H9 (cell line): ENCODE measurements at regions not wholly inside any gene's neighbourhood (a gene's known extent, or its start where the extent isn't known, plus 50 kb on each side); places are given as distances from the start of the nearest gene placed in this dataset.

ENCODE experiments used
- DNase-seq: peaks from one replicate; pipeline ENCODE4 v3.0.0-alpha.2; 2017
- H2AFZ ChIP-seq: one replicate; pipeline ENCODE4 v1.6.1; 2013; ENCODE audit warnings: mild to moderate bottlenecking, low read length, control low read depth, moderate library complexity
- H2AK5ac ChIP-seq: 2 replicates; pipeline ENCODE4 v1.6.1; 2013; ENCODE audit warnings: low read length, control low read depth, mixed read lengths; ENCODE audit not compliant: insufficient read length
- H2BK120ac ChIP-seq: one replicate; pipeline ENCODE4 v1.6.1; 2013; ENCODE audit warnings: low read depth, mild to moderate bottlenecking, low read length, control low read depth, inconsistent platforms; ENCODE audit not compliant: poor library complexity, severe bottlenecking
- H2BK12ac ChIP-seq: 2 replicates; pipeline ENCODE4 v1.6.1; 2013; ENCODE audit warnings: low read length, control low read depth, mixed read lengths, low read depth; ENCODE audit not compliant: insufficient read length
- H2BK15ac ChIP-seq: 2 replicates; pipeline ENCODE4 v1.6.1; 2013; ENCODE audit warnings: low read depth, low read length, control low read depth
- H2BK20ac ChIP-seq: one replicate; pipeline ENCODE4 v1.6.1; 2013; ENCODE audit warnings: low read depth, mild to moderate bottlenecking, low read length, control low read depth, inconsistent platforms; ENCODE audit not compliant: poor library complexity, severe bottlenecking
- H2BK5ac ChIP-seq: 2 replicates; pipeline ENCODE4 v1.6.1; 2013; ENCODE audit warnings: low read length, control low read depth, mixed read lengths; ENCODE audit not compliant: insufficient read length
- H3K14ac ChIP-seq: 2 replicates; pipeline ENCODE4 v1.6.1; 2013; ENCODE audit warnings: low read length, control low read depth; ENCODE audit not compliant: insufficient read depth
- H3K18ac ChIP-seq: 2 replicates; pipeline ENCODE4 v1.6.1; 2013; ENCODE audit warnings: low read depth, mild to moderate bottlenecking, mixed read lengths, low read length, control low read depth; ENCODE audit not compliant: insufficient read length
- H3K23ac ChIP-seq: 2 replicates; pipeline ENCODE4 v1.6.1; 2013; ENCODE audit warnings: low read length, control low read depth, mixed read lengths, low read depth; ENCODE audit not compliant: insufficient read length
- H3K23me2 ChIP-seq: 2 replicates; pipeline ENCODE4 v1.6.1; 2013; ENCODE audit warnings: low read depth, mild to moderate bottlenecking, mixed read lengths, low read length, control low read depth; ENCODE audit not compliant: insufficient read length, poor library complexity, severe bottlenecking
- H3K27ac ChIP-seq: 2 replicates; pipeline ENCODE4 v1.5.1; 2013; ENCODE audit warnings: low read length, control low read depth, mixed read lengths, low read depth; ENCODE audit not compliant: insufficient read length
- H3K27me3 ChIP-seq: 2 replicates; pipeline ENCODE4 v1.6.1; 2013; ENCODE audit warnings: low read length, control low read depth, inconsistent platforms; ENCODE audit not compliant: insufficient read depth
- H3K4ac ChIP-seq: 2 replicates; pipeline ENCODE4 v1.6.1; 2013; ENCODE audit warnings: low read depth, mild to moderate bottlenecking, control low read depth, inconsistent platforms, low read length, moderate library complexity
- H3K4me1 ChIP-seq: 2 replicates; pipeline ENCODE4 v1.6.1; 2013; ENCODE audit warnings: low read length, control low read depth, inconsistent platforms; ENCODE audit not compliant: insufficient read depth
- H3K4me2 ChIP-seq: 2 replicates; pipeline ENCODE4 v1.6.1; 2013; ENCODE audit warnings: low read length, control low read depth, mixed read lengths; ENCODE audit not compliant: insufficient read length, insufficient read depth
- H3K56ac ChIP-seq: 2 replicates; pipeline ENCODE4 v1.6.1; 2013; ENCODE audit warnings: low read depth, mild to moderate bottlenecking, mixed read lengths, low read length, control low read depth; ENCODE audit not compliant: insufficient read length
- H3K79me1 ChIP-seq: 2 replicates; pipeline ENCODE4 v1.6.1; 2013; ENCODE audit warnings: low read depth, mild to moderate bottlenecking, moderate library complexity, low read length, control low read depth, inconsistent platforms; ENCODE audit not compliant: insufficient read depth, poor library complexity, severe bottlenecking
- H3K79me2 ChIP-seq: 2 replicates; pipeline ENCODE4 v1.6.1; 2013; ENCODE audit warnings: low read length, control low read depth, inconsistent platforms; ENCODE audit not compliant: insufficient read depth
- H3K9ac ChIP-seq: 2 replicates; pipeline ENCODE4 v1.6.1; 2013; ENCODE audit warnings: low read length, control low read depth, mixed read lengths; ENCODE audit not compliant: insufficient read length; ENCODE audit errors: extremely low read depth
- H3K9me3 ChIP-seq: one replicate; pipeline ENCODE4 v1.6.1; 2013; ENCODE audit warnings: low read depth, low read length, inconsistent platforms; ENCODE audit not compliant: control insufficient read depth
- H3T11ph ChIP-seq: one replicate; pipeline ENCODE4 v1.6.1; 2013; ENCODE audit warnings: mild to moderate bottlenecking, low read length, control low read depth, inconsistent platforms
- H4K20me1 ChIP-seq: one replicate; pipeline ENCODE4 v1.6.1; 2013; ENCODE audit not compliant: control insufficient read depth, insufficient read length, insufficient read depth
- H4K5ac ChIP-seq: 2 replicates; pipeline ENCODE4 v1.6.1; 2013; ENCODE audit warnings: low read depth, mild to moderate bottlenecking, mixed read lengths, low read length, control low read depth; ENCODE audit not compliant: insufficient read length
- H4K8ac ChIP-seq: replicated peaks from 2 replicates; pipeline ENCODE4 v1.6.1; 2013; ENCODE audit warnings: low read length, control low read depth, mixed read lengths, low read depth; ENCODE audit not compliant: insufficient read length
- H4K91ac ChIP-seq: 2 replicates; pipeline ENCODE4 v1.6.1; 2013; ENCODE audit warnings: low read depth, mild to moderate bottlenecking, moderate library complexity, mixed read lengths, low read length, control low read depth; ENCODE audit not compliant: insufficient read length
- H3K27ac Mint-ChIP-seq, 3 experiments: 2 replicates in 2 of 3; 3 replicates in 1 of 3; pipeline ENCODE4 v1.8.0; 2020 to 2021; ENCODE audit warnings: mixed read lengths in 3 of 3, mild to moderate bottlenecking in 1 of 3, moderate library complexity in 1 of 3
- H3K27me3 Mint-ChIP-seq: 2 replicates; pipeline ENCODE4 v1.8.0; 2021; ENCODE audit warnings: low read depth, mild to moderate bottlenecking, moderate library complexity, mixed read lengths
- H3K36me3 Mint-ChIP-seq, 3 experiments: 2 replicates in 2 of 3; 3 replicates in 1 of 3; pipeline ENCODE4 v1.8.0; 2020 to 2021; ENCODE audit warnings: low read depth in 3 of 3, mixed read lengths in 3 of 3; ENCODE audit not compliant: insufficient read depth in 1 of 3
- H3K4me1 Mint-ChIP-seq, 2 experiments: 2 replicates each; pipeline ENCODE4 v1.8.0; 2020; ENCODE audit warnings: mixed read lengths in 2 of 2
- H3K4me3 Mint-ChIP-seq, 2 experiments: 2 replicates in 1 of 2; 3 replicates in 1 of 2; pipeline ENCODE4 v1.8.0; 2020 to 2021; ENCODE audit warnings: mild to moderate bottlenecking in 2 of 2, mixed read lengths in 2 of 2, moderate library complexity in 1 of 2
- H3K9me3 Mint-ChIP-seq, 2 experiments: 2 replicates in 1 of 2; 3 replicates in 1 of 2; pipeline ENCODE4 v1.8.0; 2020; ENCODE audit warnings: mild to moderate bottlenecking in 2 of 2, mixed read lengths in 2 of 2, moderate library complexity in 1 of 2
- WGBS: extraction: QIAGEN DNeasy Blood & Tissue Kit; methylation state at CpG from one replicate; pipeline ENCODE4 v1.1.7; 2013; ENCODE audit warnings: missing lambda C conversion rate, low lambda C conversion rate, mixed read lengths; ENCODE audit not compliant: insufficient read length; ENCODE audit errors: extremely low coverage; 5-methylcytosine and 5-hydroxymethylcytosine counted together
- TF ChIP-seq, protein P1 (sequence below): fragments of 200-600 bp; sonication (generic); conservative IDR thresholded peaks from 3 replicates; pipeline ENCODE4 v1.8.0; 2021; ENCODE audit warnings: antibody characterized with exemption, mild to moderate bottlenecking

DNA sequence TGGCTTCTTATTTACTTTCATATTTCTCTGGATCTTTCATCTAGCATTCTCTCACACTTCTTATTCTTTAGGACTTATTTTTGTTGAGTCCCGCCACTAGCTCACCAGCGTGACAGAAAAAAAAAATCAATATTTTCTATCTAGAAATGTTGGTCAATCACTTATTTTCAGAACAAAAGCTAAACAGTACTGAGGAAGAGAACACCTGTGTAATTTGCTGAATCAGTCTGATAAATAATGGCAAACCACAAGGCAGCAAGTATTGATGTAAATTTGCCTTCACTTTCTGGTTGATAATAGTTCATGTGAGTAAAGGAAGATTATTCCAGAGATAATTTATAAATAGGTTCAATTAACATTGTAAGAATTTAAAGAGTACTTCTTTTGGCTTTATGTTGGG, 179.2 kb downstream of the BCHE start:
- H3K14ac ChIP-seq, result no peak overlapping the region
- H4K5ac ChIP-seq, result no peak overlapping the region
- no peaks in the 10 kb centered on the region for H3K79me1 ChIP-seq
- H2BK5ac ChIP-seq, result no peak overlapping the region
- no peaks in the 10 kb centered on the region for H3K79me2 ChIP-seq
- no peak overlapping the region for H3K4me2 ChIP-seq
- no peak overlapping the region for H2AFZ ChIP-seq
- H3K27me3 ChIP-seq, result no peaks in the 10 kb centered on the region
- H3K4me3 Mint-ChIP-seq, result no peak overlapping the region
- H2BK120ac ChIP-seq, result no peak overlapping the region
- no peaks in the 10 kb centered on the region for H4K20me1 ChIP-seq
- H3T11ph ChIP-seq, result no peak overlapping the region
- no peak overlapping the region for H3K4ac ChIP-seq
- no peak overlapping the region for H4K8ac ChIP-seq
- no peak for DNase-seq
- no peaks in the 10 kb centered on the region for H3K4me1 ChIP-seq
- TF ChIP-seq, protein P1, sequence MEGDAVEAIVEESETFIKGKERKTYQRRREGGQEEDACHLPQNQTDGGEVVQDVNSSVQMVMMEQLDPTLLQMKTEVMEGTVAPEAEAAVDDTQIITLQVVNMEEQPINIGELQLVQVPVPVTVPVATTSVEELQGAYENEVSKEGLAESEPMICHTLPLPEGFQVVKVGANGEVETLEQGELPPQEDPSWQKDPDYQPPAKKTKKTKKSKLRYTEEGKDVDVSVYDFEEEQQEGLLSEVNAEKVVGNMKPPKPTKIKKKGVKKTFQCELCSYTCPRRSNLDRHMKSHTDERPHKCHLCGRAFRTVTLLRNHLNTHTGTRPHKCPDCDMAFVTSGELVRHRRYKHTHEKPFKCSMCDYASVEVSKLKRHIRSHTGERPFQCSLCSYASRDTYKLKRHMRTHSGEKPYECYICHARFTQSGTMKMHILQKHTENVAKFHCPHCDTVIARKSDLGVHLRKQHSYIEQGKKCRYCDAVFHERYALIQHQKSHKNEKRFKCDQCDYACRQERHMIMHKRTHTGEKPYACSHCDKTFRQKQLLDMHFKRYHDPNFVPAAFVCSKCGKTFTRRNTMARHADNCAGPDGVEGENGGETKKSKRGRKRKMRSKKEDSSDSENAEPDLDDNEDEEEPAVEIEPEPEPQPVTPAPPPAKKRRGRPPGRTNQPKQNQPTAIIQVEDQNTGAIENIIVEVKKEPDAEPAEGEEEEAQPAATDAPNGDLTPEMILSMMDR, result no peak
- H4K91ac ChIP-seq, result no peak overlapping the region
- no peaks in the 10 kb centered on the region for H3K4me1 Mint-ChIP-seq
- H3K56ac ChIP-seq, result no peak overlapping the region
- no peak overlapping the region for H2BK15ac ChIP-seq
- H3K9me3 Mint-ChIP-seq, result peaks cover 2% of the 10 kb centered on the region in 2 experiments; a peak in 3 of 5 replicates
- no CpG with 5 or more reads among the region's 2 CpGs for WGBS
- H2AK5ac ChIP-seq, result no peak overlapping the region
- H3K23ac ChIP-seq, result no peak overlapping the region
- no peaks in the 10 kb centered on the region for H3K23me2 ChIP-seq
- no peaks in the 10 kb centered on the region for H3K27me3 Mint-ChIP-seq
- H3K9ac ChIP-seq, result no peak overlapping the region
- H3K9me3 ChIP-seq, result no peaks in the 10 kb centered on the region
- no peak overlapping the region for H3K27ac Mint-ChIP-seq
- no peaks in the 10 kb centered on the region for H3K36me3 Mint-ChIP-seq
- no peak overlapping the region for H2BK12ac ChIP-seq
- no peak overlapping the region for H3K18ac ChIP-seq
- H2BK20ac ChIP-seq, result no peak overlapping the region
- no peak overlapping the region for H3K27ac ChIP-seq
